ENCODE measurements at regions not wholly inside any gene's neighbourhood (a gene's known extent, or its start where the extent isn't known, plus 50 kb on each side); places are given as distances from the start of the nearest gene placed in this dataset.
A peak's percentile ranks its signal among the peaks of the same experiment; 100 is the strongest.

GRCh38 chr15:46413799-46414198, 779.0 kb downstream of the SQOR start:
- DNase-seq (ENCODE audit: low read depth in 2 of 2), result peak; percentile 78 to 83

GRCh38 chr15:46416544-46416943, 781.7 kb downstream of the SQOR start:
- DNase-seq (ENCODE audit: low read depth in 2 of 2), result no peak

GRCh38 chr15:46420990-46421389, 786.2 kb downstream of the SQOR start:
- DNase-seq (ENCODE audit: low read depth in 2 of 2), result no peak

DNA sequence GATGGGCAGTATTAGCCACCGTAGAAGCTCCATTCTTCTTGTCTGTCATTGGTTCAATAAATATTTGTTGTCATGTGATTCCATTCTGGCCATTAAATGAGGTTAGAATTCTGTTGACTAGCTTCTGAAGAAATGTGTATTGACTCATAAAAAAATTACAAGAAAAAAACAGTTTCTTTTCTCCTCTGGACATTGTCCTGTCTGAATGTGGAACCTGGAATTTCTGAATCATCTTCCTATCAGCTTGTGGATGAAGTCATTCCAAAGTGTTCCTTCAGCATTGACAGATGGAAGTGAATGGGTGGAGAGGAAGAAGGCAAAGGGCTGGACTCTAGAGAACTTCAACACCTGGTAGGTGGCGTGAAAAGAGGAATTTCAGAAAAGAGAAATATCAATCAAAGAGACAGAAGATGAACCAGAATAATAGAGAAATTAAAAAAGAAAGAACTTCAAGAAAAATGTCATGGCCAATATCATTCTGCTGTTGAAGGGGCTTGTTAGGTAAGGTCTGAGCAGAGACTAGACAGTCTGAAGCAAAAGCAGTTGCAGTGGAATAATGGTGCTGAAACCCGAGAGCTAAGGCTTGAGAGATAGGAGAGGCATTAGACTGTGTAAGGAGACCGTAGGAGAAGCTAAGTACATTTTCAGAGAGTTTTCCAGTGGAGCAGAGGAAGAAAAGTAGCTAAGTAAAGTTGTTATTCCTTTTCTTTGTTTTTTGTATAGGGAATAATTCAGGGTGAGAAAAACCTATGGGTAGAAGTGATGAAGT, 806.6 kb downstream of the SQOR start:
- peak in 1 of 2 experiments; percentile 40 for DNase-seq (ENCODE audit: low read depth in 2 of 2)

DNA sequence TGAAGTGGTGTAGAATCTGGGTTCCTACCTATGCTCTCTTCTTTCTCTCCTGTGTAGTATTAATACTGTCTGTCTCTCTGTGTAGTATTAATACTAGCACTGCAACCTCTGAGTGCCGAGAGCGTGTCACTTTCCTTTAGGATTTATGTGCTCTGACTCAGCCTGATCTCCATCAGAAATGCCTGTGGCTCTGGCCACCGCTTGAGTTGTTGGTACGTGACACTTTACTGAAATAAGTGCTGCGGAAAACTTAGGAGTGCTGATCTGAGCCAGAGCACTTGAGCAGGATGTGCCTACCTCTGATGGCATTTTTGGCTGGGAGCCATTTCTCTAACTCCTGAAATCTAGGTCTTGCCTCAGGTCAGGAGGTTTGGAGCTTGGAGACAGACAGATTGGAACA, 807.4 kb downstream of the SQOR start:
- no peak for DNase-seq (ENCODE audit: low read depth in 2 of 2)

- DNase-seq (ENCODE audit: low read depth in 2 of 2), result peak; percentile 38 to 45
Measured at GRCh38 chr15:46442901-46443590, 808.2 kb downstream of the SQOR start.

- DNase-seq (ENCODE audit: low read depth in 2 of 2), result no peak
Measured at GRCh38 chr15:46450112-46450809, 815.4 kb downstream of the SQOR start.

DNA sequence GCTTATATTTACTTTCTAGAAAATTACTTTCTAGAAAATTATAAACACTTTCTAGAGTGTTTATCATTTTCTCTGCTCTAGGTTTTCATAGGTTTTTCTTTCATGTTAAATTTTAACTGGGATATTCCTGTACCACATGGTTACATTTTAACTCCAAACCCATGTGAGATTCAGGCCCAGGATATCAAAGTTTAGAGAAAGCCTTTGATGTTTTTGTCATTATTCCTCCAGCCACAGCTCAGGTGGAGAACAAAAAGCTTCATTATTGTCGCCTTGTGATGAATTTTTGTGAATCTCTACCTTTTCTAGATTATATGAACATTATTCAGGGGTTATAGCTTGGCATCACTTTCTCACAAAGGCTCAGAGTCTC, 816.0 kb downstream of the SQOR start:
- no peak for DNase-seq (ENCODE audit: low read depth in 2 of 2)

DNA sequence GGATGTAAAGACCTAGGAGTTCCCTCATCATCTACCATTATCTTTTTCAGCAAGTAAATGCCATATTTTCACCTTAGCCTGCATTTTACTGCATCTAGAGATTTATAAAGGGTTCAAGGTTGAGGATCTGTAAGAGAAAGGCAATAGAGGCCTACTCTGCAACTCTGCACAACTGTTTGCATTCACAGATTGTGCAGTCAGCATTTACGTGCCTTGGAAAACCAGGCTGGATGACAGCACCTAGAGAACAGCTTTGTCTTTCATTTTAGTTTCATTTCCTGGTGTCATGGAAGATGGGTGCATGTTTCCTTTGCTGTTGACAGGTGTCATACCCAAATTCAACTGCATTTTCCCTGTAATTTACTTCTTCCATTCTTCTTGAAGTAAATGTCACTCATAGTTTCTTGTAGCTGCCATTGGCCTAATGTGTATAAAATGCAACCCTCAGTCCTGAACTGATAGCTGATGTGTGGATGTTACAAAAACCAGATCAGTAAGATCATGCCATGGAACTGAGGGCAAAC, 817.5 kb downstream of the SQOR start:
- no peak for DNase-seq (ENCODE audit: low read depth in 2 of 2)

GRCh38 chr15:46456456-46456855, 821.6 kb downstream of the SQOR start:
- no peak for DNase-seq (ENCODE audit: low read depth in 2 of 2)

GRCh38 chr15:46460431-46461094, 825.7 kb downstream of the SQOR start:
- DNase-seq (ENCODE audit: low read depth in 2 of 2), result no peak

DNA sequence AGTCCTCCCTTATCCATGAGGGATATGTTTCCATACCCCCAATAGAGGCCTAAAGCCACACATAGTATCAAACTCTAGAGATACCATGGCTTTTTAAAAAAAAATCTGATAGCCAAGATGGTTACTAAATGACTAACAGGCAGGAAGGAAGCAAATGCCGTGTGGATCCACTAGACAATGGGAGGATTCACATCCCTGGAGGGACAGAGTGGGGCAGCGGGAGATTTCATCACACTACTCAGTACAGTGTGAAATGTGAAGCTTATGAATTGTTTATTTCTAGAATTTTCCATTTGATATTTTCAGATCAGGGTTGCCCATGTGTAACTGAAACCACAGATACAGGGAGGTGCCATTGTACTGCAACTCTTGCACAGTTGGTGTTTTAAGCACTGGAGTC, 826.6 kb downstream of the SQOR start:
- no peak for DNase-seq (ENCODE audit: low read depth in 2 of 2)

DNA sequence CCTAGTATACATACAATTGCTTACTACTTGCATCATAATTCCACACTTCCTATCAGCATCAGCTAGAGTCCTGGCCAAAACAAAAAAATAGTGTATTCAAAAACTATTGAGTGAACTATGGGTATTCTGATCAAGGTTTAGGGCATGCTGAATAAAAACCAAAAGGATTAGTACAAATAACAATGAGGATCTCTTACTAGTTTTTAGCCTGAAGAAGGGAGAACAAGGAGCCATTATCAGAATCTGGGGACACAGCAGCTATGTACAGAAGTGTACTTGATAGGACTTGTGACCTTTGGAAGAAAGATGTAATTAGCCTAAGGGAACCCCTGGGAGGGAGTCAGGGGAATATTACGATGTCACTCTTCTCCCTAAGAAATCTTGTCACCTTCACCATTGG, 832.2 kb downstream of the SQOR start:
- DNase-seq (ENCODE audit: low read depth in 2 of 2), result no peak

DNA sequence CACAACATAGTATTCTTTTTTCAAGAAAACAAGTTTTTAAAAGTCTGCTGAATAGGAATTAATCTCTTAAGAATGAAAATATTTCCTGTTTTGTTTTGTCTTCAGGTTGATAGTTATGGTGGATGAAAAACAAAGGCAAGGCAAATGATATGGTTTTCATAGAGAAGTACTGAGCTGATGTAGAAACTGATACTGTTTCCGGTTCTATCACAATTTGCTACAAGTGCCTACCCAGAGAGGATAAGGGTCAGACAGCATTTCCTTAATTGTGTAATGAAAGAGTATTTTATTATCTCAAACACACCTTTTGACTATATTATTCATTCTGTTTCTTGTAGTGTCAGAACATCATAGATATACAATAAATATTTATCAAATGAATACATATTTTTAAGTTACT, 836.3 kb downstream of the SQOR start:
- no peak for DNase-seq (ENCODE audit: low read depth in 2 of 2)

GRCh38 chr15:46489276-46489675, 854.4 kb downstream of the SQOR start:
- DNase-seq (ENCODE audit: low read depth in 2 of 2), result no peak

DNA sequence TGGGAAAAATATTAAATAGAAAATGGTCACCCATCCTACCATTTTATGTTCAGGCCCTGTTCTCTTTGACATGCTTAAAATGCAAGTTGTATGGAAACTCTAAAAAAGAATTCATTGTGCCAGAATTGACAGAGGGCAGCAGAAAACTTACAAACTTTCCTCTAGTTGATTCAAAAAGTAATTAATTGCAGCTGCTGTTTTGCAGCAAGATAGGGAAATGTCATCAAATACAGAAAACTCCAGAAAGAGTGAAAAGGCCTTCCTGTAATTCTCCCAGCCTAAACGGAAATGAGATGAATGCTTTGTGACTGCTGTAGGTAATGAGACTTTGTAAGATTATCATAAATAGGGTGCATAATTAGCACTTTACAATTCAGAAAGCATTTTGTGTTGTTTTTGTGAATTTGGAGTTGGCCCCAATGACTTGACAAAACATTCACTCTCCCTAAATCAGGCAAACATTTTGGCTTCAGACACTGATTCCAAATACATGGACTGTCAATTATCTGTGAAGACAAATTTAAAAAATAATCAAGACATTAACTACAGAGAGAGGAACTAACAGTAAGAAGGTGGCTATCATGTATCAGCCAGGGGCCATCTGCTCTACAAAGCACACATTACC, 861.8 kb downstream of the SQOR start:
- DNase-seq (ENCODE audit: low read depth in 2 of 2), result no peak

DNA sequence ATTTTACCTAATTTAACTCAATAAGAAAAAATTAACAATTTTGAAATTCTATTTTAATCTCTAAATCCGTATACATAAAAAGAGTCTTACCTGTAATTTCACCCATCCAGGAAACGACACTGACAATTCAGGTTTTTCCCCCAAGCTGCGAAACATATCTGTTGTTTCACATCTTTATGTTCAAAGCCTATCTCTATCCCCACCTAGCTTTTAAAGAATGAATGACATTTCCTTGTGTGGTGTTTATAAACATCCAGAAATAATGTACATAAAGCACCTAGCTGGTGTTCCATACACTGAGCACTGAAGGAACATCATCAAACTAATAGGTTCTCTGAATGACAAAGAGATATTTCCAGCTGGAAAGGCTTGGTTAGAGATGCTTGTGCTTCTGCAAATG, 867.8 kb downstream of the SQOR start:
- DNase-seq (ENCODE audit: low read depth in 2 of 2), result no peak

DNA sequence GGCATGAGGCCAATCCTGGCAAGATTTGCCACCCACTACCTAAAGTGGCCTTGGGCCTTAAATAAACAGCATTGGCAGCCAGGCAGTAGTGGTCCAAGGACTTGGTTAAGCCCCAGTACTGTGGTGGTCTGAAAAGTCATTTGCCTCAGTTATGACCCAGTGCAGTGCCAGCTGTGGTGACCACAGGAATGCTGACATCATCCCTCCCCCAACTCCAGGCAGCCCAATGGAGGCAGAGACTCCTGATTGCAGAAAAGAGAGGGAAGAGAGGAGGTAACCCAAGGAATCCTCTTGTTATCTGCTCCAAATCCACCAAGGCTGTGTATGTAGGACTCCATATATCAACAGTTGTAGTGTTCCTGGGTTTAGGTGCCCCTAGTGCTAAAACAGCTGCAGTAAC, 883.6 kb downstream of the SQOR start:
- no peak for DNase-seq (ENCODE audit: low read depth in 2 of 2)

DNA sequence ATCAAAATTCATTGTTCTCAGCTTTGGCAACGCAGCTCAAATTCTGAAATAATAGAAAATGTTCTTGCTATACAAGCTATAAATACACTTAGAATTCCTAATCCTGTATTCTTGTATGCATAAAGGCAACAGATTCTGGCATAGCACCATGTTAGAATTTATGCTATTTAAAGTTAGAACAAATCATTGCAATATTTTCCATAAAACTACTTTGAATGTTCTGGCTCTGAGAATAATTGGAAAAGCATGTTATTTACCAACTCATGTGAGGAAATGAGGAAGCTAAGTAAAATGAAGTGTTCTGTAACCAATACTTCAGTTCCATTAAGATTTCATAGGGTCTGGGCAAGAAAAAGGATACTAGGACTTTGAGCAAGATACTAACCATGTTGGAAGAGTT, 888.9 kb downstream of the SQOR start:
- DNase-seq (ENCODE audit: low read depth in 2 of 2), result no peak

- DNase-seq (ENCODE audit: low read depth in 2 of 2), result no peak
Measured at GRCh38 chr15:46525984-46526725, 891.3 kb downstream of the SQOR start.

DNA sequence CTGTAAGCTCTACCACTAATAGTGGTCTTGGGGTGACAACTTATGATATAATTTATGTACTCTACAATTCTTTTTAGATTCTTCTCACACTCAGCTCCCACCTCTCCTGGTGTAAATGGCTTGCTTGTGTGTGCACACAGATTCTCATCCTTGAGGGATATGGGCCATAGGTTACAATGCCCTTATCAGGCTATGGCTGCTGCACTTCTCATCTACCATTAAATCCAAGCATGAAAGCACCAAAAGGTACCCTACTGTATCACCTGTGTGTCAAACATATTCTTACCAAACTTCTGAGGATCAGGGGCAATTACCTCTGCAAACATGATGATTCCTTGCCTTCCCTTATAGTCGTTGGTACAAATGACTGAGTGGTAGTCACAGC, 891.9 kb downstream of the SQOR start:
- no peak for DNase-seq (ENCODE audit: low read depth in 2 of 2)
